NB4 (cell line): ENCODE measurements at regions not wholly inside any gene's neighbourhood (a gene's known extent, or its start where the extent isn't known, plus 50 kb on each side); places are given as distances from the start of the nearest gene placed in this dataset.

Source experiments
- CTCF ChIP-seq: IDR thresholded peaks from one replicate; pipeline ENCODE4 v1.5.1; 2012; ENCODE audit warnings: low read depth, low read length
- MAX ChIP-seq: IDR thresholded peaks from 2 replicates; pipeline ENCODE4 v1.6.1; 2011; ENCODE audit warnings: low read depth, low read length
- POLR2A ChIP-seq: IDR thresholded peaks from 2 replicates; pipeline ENCODE4 v1.6.1; 2011; ENCODE audit warnings: mild to moderate bottlenecking; ENCODE audit not compliant: insufficient read length; ENCODE audit errors: extremely low read depth

- TF ChIP-seq CTCF (no peak), POLR2A (no peak), MAX (no peak)
Measured at GRCh38 chr2:142483653-142484052, 352.8 kb upstream of the LRP1B start.
